ENCODE measurements at regions not wholly inside any gene's neighbourhood (a gene's known extent, or its start where the extent isn't known, plus 50 kb on each side); places are given as distances from the start of the nearest gene placed in this dataset.

- Histone ChIP-seq H3K4me3 (ENCODE audit: low read length) (no peak overlapping the region), H3K9ac (ENCODE audit: low read length) (no peak overlapping the region), H2AFZ (ENCODE audit: low read depth, low read length) (no peak overlapping the region), H3K36me3 (replicated peaks; ENCODE audit: low read depth, low read length) (no peaks in the 10 kb centered on the region), H3K79me2 (ENCODE audit: low read length) (no peaks in the 10 kb centered on the region), H3K9me3 (ENCODE audit: insufficient read depth, low read length) (no peaks in the 10 kb centered on the region), H4K20me1 (ENCODE audit: insufficient read depth, low read length) (no peaks in the 10 kb centered on the region), H3K27ac (ENCODE audit: low read length) (no peak overlapping the region), H3K4me2 (ENCODE audit: low read length) (no peak overlapping the region), H3K4me1 (ENCODE audit: low read length) (no peaks in the 10 kb centered on the region), H3K27me3 (ENCODE audit: low read depth, low read length) (no peaks in the 10 kb centered on the region)
- no peak for TF ChIP-seq EZH2phosphoT487 (IDR thresholded peaks at IDR 0.05; ENCODE audit: low read depth)
- TF ChIP-seq CTCF (IDR thresholded peaks at IDR 0.05; ENCODE audit: low read depth, low read length) = no peak
These were observed 190.0 kb upstream of the ZWINT start for GRCh38 chr10:56551037-56551436.

GRCh38 chr10:56547163-56547562, 186.1 kb upstream of the ZWINT start:
- H3K79me2 ChIP-seq (ENCODE audit: low read length) = no peaks in the 10 kb centered on the region
- no peak overlapping the region for H3K9ac ChIP-seq (ENCODE audit: low read length)
- no peak overlapping the region for H3K27ac ChIP-seq (ENCODE audit: low read length)

GRCh38 chr10:56537984-56538383, 176.9 kb upstream of the ZWINT start:
- Histone ChIP-seq H3K4me3 (ENCODE audit: low read length) (no peak overlapping the region), H3K9me3 (ENCODE audit: insufficient read depth, low read length) (no peaks in the 10 kb centered on the region), H3K27ac (ENCODE audit: low read length) (no peak overlapping the region), H2AFZ (ENCODE audit: low read depth, low read length) (no peak overlapping the region), H3K27me3 (ENCODE audit: low read depth, low read length) (no peaks in the 10 kb centered on the region), H3K9ac (ENCODE audit: low read length) (no peak overlapping the region), H3K4me1 (ENCODE audit: low read length) (peaks cover 4% of the 10 kb centered on the region; the same call in 1 of the 2 replicates), H3K36me3 (replicated peaks; ENCODE audit: low read depth, low read length) (no peaks in the 10 kb centered on the region), H4K20me1 (ENCODE audit: insufficient read depth, low read length) (no peaks in the 10 kb centered on the region), H3K79me2 (ENCODE audit: low read length) (no peaks in the 10 kb centered on the region), H3K4me2 (ENCODE audit: low read length) (no peak overlapping the region)
- TF ChIP-seq EZH2phosphoT487 (IDR thresholded peaks at IDR 0.05; ENCODE audit: low read depth) (no peak), CTCF (IDR thresholded peaks at IDR 0.05; ENCODE audit: low read depth, low read length) (no peak)

More at GRCh38 chr10:56547163-56547562, 186.1 kb upstream of the ZWINT start:
- TF ChIP-seq EZH2phosphoT487 (IDR thresholded peaks at IDR 0.05; ENCODE audit: low read depth) = no peak
- TF ChIP-seq CTCF (IDR thresholded peaks at IDR 0.05; ENCODE audit: low read depth, low read length) = no peak
- H3K9me3 ChIP-seq (ENCODE audit: insufficient read depth, low read length) = no peaks in the 10 kb centered on the region
- no peaks in the 10 kb centered on the region for H3K36me3 ChIP-seq (replicated peaks; ENCODE audit: low read depth, low read length)
- H3K27me3 ChIP-seq (ENCODE audit: low read depth, low read length) = no peaks in the 10 kb centered on the region
- H3K4me1 ChIP-seq (ENCODE audit: low read length) = no peaks in the 10 kb centered on the region
- H3K4me3 ChIP-seq (ENCODE audit: low read length) = no peak overlapping the region
- H2AFZ ChIP-seq (ENCODE audit: low read depth, low read length) = no peak overlapping the region
- H4K20me1 ChIP-seq (ENCODE audit: insufficient read depth, low read length) = no peaks in the 10 kb centered on the region
- H3K4me2 ChIP-seq (ENCODE audit: low read length) = no peak overlapping the region

- TF ChIP-seq EZH2phosphoT487 (IDR thresholded peaks at IDR 0.05; ENCODE audit: low read depth) (no peak), CTCF (IDR thresholded peaks at IDR 0.05; ENCODE audit: low read depth, low read length) (no peak)
These were observed 161.1 kb upstream of the ZWINT start for GRCh38 chr10:56522166-56522565.

More at GRCh38 chr10:56522166-56522565, 161.1 kb upstream of the ZWINT start:
- no peak overlapping the region for H3K9ac ChIP-seq (ENCODE audit: low read length)
- no peaks in the 10 kb centered on the region for H3K36me3 ChIP-seq (replicated peaks; ENCODE audit: low read depth, low read length)
- no peaks in the 10 kb centered on the region for H3K9me3 ChIP-seq (ENCODE audit: insufficient read depth, low read length)
- H3K4me2 ChIP-seq (ENCODE audit: low read length) = no peak overlapping the region
- H3K79me2 ChIP-seq (ENCODE audit: low read length) = no peaks in the 10 kb centered on the region
- no peak overlapping the region for H3K4me3 ChIP-seq (ENCODE audit: low read length)
- peaks cover 7% of the 10 kb centered on the region for H3K4me1 ChIP-seq (ENCODE audit: low read length)
- H2AFZ ChIP-seq (ENCODE audit: low read depth, low read length) = no peak overlapping the region
- no peaks in the 10 kb centered on the region for H4K20me1 ChIP-seq (ENCODE audit: insufficient read depth, low read length)
- H3K27ac ChIP-seq (ENCODE audit: low read length) = no peak overlapping the region
- no peaks in the 10 kb centered on the region for H3K27me3 ChIP-seq (ENCODE audit: low read depth, low read length)

Measured in OCI-LY3 (cell line).